ENCODE measurements at regions not wholly inside any gene's neighbourhood (a gene's known extent, or its start where the extent isn't known, plus 50 kb on each side); places are given as distances from the start of the nearest gene placed in this dataset.
"Not testable (repeated sequence)": the region's sequence is repeated elsewhere in the genome, so short reads cannot be mapped to it uniquely, and the experiment has no call there.

DNA sequence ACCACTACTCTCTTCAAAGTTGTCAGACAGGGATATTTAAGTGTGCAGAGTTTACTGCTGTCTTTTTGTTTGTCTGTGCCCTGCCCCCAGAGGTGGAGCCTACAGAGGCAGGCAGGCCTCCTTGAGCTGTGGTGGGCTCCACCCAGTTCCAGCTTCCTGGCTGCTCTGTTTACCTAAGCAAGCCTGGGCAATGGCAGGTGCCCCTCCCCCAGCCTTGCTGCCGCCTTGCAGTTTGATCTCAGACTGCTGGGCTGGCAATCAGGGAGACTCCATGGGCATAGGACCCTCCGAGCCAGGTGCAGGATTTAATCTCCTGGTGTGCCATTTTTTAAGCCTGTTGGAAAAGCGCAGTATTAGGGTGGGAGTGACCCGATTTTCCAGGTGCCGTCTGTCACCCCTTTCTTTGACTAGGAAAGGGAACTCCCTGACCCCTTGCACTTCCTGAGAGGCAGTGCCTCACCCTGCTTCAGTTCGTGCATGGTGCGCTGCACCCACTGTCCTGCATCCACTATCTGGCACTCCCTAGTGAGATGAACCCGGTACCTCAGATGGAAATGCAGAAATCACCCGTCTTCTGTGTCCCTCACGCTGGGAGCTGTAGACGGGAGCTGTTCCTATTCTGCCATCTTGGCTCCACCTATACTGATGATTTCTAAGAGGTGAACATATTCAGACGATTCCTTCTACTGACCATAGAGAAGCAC is 167.6 kb downstream of the CXXC4 start:
- DNase-seq = peak; percentile 58

DNA sequence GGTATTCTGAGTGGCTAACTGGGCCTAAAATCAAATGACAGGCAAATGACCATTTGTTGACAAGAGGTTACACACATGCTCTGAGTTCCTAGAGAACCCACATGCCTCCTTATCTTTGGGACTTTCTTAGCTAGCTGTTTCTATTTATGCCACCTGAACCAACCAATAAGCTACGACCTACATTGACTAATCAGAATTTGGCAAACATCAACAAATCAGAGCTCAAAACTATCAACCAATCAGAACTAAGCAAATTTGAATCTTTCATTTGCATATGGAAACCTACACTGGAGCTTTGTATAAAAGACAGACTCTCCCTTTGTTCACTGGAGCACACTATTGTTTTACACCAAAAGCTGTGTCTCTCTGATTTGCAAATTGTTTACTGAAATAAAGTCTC is 192.0 kb downstream of the CXXC4 start:
- DNase-seq = no peak

DNA sequence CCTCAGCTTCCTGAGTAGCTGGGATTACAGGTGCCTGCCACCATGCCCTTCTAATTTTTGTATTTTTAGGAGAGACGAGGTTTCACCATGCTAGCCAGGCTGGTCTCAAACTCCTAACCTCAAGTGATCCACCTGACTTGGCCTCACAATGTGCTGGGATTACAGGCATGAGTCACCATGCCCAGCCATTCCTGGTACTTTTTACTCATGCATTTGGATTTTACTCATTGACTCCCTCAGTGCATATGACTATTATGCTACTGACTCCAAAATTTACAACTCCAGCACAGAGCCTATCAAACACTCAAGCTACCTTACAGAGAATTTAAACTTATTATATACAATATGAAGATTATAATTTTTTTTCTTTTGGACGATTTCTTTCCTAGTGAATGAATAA is 199.9 kb downstream of the CXXC4 start:
- no peak for DNase-seq

DNA sequence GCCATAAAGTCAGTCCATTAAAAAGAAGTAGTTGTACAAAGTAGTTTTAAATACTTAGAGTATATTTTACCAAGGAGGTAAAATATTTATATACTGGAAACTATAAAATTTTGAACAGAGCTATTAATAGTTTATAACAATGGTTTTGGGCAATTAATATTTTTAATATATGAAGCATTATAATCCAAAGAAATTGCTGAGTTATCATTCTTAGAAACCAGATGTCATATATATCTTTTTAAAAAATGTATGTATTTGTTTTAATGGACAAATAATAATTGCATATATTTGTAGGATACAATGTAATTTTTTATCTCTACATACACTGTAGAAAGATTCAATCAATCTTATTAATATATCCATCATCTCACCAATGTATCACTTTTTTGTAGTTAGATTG is 207.8 kb downstream of the CXXC4 start:
- no peak for DNase-seq

DNA sequence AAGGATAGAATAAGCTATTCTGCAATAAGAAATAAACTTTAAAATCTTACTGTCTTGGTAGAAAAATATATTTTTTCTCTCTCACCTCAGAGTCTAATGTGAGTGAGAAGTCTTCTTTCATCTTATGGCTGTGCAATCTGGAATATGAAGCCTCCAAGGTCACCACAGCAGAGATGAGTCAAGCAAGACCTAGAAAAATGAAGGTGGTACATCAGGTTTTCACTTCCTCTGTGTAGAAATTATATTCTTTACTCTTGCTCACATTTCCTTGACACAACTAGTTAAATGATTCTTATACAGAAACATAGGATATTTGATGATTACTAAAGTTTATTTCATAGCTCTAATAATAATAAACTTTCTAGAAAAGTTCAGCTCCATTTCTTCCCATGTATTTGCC is 211.4 kb downstream of the CXXC4 start:
- no peak for DNase-seq

DNA sequence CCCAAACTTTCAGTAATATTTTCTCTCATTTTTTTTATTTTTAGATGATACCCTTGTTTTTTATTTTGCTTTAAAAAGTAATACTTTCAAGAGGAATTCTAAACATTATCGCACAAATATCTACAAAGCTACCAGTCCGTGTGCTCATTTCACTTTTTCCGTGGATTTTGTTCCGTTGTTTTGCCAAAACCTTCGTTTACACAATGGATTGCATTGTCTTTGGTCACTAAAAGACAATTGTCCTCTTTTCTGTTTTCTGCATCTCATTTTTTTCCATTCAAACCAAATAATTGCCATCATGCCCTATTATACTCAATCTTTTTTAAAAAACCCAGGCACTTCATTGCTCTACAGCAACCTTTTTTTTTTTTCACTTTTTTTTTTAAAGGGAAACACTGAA is 214.9 kb downstream of the CXXC4 start:
- no peak for DNase-seq

DNA sequence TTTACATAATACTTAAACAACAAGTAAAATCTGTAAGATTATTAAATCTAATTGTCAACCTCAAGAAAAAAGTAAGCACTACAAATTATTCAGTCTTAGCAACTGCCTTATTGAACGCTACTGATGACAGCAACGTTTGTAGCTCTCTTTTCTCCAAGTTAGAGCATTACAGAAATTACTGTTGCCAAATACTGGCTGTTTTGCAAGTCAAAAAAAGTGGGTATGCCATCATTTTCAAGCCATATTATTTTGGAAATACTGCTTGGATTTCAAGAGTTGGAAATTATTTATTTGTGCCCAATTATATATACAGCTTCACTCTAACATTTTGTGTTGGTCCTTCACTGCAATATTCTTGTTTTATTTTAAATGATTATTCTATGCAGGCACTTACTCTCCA is 221.7 kb downstream of the CXXC4 start:
- no peak for DNase-seq

DNA sequence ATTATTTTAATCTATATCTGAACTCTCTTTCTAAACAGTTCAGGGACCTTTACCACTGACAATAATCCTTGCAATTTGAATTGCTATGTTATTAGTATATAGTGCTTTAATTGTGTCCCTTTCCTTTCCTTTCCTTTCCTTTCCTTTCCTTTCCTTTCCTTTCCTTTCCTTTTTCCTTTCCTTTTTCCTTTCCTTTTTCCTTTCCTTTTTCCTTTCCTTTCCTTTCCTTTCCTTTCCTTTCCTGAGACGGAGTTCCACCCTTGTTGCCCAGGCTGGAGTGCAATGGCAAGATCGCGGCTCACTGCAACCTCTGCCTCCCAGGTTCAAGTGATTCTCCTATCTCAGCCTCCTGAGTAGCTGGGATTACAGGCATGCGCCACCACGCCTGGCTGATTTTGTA is 225.1 kb downstream of the CXXC4 start:
- not testable (repeated sequence) for DNase-seq

DNA sequence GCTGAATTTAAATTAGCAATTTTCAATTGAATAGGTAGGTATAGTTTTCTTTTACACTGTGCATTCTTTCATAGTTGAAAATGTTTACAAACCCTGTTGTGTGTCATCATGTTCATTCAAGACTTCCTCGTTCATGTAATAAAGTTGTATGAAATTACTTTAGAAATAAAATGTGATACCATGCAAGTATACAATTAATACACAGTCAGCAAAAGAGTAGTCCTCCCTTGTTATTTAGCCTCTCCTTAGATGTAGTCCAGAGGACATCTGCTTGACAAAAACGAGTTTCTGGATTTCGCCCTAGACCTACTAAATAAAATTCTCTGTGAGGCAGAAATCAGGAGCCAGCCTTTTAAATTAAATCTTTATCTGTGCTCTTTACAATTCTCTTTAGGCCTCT is 231.6 kb downstream of the CXXC4 start:
- DNase-seq = no peak

DNA sequence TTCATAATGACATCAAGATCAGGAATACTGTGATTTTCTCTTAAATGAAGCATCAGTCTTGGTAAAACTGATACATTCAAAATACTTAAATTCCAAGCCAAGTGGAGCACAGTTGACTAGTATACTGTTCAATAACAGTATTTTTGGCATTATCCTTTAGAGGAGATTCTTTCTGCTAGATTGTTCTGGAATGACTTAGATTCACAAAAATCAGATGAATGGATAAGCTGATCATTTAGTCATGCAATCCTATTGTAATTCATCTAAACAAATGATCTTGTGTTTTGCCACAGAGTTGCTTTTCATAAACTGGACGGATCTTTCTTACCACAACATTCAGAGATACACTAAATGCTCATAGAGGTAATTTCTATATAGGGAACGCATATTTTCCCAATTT is 232.0 kb downstream of the CXXC4 start:
- no peak for DNase-seq

DNA sequence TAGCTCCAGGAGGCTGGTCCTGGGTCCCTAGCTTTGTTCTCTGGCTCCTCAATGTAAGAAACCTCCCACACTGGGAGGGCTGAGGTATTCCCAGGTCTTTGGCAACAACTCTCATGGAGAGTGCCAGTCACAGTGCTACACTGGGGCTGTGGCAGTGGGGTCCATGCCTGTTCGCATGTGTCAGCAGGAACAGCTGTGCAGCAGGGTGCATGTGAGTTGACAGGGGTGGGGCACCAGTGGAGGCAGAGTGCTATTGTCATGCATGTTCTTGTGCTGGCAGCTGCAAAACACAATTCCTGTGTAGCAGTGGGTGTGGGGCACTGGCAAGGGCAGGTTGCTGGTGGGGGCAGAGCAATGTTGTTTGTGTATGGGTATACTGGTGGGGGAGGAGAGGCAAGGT is 246.0 kb downstream of the CXXC4 start:
- DNase-seq = no peak

DNA sequence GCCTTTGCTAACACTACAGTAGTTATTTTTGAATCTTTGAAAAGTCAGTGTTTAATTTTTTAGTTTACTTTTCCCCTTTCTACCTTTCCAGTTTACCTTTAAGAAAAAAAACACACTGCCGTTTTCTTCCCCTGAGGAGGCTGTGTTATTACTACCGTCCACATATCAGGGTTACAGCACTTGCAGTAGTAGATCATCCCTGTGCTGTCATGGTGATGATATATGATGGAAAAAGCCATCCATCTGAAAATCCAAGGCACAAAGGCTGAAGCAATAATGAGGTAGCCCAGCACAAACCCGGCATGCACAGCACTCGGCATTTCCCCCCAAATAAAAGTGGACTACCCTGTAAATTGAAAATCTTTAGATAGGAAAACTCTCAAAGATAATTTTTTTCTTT is 258.7 kb downstream of the CXXC4 start:
- DNase-seq = no peak

DNA sequence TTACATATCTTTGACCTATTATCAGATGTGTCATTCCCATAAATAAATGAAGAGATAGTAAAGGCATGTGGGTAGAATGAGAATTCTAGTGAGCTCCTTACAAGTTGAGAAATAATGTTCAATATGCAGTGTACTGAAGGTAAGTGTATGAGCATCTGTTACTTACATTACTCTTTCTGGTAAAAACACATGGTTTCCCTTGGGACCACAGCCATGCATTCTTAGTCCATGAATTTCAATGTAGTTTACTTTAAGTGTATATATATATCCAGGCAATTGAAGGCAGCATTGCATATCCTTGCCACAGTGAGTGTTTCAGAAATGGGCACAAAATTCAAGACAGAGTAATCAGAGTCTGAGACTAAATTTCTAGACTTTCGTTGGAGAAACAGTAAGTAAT is 277.2 kb downstream of the CXXC4 start:
- no peak for DNase-seq

DNA sequence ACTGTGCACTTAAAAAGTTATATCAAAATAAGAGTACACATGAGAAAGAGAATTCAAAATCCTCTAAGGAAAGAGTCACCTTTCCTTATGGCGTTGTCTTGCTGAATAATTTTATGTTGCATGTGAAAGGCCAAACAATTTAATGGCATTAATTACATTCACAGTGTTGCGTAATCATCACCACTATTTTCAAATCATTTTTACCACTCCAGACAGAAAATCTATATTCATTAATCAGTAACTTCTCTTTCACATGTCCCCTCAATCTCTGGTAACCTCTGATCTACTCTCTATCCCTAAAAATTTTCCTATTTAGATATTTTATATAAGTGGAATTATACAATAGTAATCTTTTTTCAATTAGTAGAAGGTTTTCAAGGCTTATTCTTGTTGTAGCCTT is 283.0 kb downstream of the CXXC4 start:
- no peak for DNase-seq

DNA sequence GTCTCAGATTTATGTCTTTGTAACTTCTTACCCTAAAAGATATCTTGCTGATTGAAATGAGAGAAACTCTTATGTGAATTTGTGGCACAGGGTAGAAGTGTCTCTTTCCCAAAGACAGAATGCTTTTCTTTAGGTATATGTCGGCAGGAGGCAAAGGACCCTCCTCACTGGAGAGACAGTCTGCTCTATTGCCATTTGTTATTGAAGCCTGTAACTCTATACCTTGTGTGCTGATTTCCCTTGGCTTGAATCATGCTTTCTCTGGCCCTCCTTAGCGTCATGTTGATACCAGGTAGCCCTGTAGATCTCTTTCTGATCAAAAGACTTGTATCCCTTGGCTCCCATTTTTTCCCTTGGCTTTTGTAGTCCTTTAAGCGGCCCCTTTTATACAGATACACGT is 284.3 kb downstream of the CXXC4 start:
- no peak for DNase-seq

DNA sequence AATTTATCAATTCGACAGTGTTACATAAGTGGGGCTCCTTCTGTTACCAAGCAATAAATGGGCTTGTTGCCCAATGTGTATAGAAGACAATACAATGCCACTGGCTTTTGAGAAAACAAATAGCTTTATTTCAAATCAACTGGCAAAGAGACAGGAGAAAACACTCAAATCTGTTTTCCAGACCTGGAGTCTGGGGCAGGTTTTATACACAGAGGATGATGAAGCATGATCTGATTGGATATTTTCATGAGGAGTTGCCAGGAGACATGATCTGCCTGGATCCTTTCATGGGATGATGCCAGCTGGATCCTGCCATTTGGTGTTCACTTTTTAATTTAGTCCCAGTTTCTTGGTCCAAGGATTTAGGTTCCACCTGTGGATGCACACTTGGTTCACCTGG is 287.9 kb downstream of the CXXC4 start:
- no peak for DNase-seq

DNA sequence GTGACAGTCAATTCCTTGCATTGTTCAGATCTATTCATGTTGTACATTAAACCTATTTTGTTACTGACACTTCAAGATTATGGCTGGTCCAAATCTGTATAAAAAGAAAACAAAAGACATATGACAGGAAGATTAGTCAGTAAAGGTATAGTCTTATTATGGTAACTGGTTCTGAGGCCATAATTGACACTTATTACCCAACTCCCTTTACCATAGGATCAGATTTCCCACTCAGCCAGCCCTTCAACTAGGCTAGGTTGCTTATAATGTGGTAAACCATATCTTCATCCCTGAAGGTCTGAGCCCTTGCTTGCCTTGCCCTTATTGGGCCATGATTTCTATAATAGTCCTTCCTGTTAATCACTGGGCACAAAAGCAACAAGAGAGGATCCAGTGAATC is 289.6 kb downstream of the CXXC4 start:
- no peak for DNase-seq

DNA sequence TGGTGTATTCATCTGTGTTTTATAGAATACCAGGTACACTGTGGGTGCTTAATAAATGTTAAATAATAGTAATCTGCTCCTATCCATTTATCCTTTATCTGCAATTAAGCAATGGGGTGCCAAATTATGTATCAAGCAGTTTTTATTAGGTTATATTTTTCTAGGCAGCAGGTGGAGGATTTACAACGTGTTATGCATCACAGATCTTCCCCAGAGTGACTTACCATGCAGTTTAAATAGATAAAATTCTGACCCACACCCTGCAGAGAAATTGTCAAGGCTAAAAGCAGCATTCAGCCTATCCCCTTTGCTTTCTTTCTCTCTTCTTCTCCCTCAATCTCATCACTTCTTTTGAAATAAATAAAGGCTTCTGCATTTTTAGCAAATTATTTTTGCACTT is 306.4 kb downstream of the CXXC4 start:
- DNase-seq = no peak

DNA sequence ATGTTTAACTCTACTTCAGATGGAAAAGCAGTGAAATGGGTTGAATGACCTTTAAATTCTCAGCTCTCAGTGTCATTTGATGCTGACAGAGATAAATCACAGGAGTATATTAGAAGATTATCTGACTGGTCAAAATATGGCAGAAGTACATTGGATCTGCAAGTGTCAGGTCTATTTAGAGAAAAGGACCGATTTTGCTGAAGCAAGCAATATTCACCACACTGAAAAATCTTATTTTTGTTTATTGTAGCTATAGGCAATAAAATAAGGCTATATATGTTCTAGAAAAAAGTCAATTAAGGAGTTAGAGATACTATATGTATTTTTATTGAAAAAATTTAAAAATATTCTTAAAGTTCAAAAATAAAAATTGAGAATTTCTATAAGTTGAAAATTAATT is 325.3 kb downstream of the CXXC4 start:
- DNase-seq = no peak

DNA sequence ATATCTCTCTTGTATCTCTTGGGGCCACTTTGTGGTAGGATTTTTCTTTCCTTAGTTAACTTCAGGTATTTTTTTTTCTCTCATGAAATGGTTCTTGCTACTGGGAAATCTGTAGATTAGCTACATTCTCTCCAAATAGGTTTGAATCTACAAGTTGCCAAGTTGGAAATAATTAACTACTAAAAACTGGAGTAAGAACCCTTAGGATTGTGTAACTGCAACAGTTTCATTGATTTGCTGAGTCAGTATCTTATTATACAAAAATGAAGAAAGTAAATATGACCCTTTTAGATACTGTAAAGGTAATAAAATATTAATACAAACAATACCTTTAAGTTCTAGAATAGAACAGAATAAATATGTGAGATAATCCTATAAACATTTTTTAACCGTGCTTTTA is 327.9 kb downstream of the CXXC4 start:
- no peak for DNase-seq

DNA sequence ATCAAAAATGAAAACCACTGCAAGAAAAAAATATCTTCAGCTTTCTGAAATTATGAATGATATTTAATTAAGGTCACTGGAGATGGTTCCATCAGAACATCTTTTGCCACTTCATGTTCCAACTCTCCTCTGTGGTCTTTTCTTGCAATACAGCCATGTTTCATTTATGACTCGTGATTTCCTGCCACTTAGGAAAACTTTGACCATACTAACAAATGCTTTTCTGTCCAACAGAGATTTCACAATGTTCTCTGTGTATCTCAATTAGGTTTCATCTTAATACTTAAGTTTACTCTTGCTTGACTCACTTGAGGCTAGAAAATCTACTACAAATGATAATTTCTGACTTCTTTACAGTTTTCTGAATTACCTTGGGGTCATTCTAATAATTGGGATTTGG is 330.9 kb downstream of the CXXC4 start:
- DNase-seq = no peak

DNA sequence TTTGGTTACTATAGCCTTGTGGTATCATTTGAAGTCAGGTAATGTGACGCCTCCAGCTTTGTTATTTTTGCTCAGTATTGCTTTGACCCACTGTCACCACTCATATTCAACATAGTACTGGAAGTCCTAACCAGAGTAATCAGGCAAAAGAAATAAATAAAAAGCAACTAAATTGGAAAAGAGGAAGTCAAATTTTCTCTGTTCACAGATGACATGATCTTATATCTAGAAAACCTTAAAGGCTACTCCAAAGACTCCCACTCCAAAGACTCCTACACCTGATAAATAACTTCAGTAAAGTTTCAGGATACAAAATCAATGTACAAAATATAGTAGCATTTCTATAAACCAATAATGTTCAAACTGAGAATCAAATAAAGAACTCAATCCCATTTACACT is 348.6 kb downstream of the CXXC4 start:
- DNase-seq = no peak

DNA sequence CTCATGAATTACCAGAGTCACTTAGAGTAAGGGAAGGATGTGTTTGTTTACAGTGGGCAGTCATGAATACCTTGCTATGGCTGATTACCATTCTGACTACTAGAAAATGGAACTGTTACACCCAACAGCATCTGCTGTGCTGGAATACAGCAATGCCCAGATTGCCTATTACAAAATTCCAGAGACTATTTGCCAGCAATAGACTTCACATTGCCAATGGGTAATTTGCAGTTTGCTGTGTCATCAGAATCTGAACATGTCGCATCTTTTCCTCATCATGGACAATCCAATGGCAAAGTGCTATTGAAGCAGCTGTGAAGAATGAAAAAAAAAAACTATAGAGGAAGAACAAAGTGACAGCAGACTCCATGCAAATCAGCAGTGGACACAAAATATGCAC is 356.6 kb downstream of the CXXC4 start:
- DNase-seq = peak; percentile 3

DNA sequence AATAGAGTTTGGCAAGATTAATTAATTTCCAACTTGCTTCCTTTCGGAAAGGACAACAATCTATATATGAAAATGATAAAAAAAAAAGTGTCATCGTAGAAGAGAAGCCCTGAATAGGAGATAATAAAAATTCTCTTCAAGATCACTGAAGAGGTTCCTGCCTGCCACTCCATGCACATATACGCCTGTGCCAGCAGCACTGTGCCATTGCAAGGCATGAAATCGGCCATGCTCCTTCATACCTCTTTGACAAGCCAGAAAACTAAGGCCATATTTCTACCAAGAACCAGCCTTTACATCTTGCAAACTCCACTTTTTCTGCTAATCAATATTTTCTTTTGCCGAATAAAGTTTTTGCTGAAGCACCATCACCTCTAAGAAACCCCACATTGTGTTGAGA is 365.5 kb downstream of the CXXC4 start:
- peak; percentile 56 for DNase-seq

DNA sequence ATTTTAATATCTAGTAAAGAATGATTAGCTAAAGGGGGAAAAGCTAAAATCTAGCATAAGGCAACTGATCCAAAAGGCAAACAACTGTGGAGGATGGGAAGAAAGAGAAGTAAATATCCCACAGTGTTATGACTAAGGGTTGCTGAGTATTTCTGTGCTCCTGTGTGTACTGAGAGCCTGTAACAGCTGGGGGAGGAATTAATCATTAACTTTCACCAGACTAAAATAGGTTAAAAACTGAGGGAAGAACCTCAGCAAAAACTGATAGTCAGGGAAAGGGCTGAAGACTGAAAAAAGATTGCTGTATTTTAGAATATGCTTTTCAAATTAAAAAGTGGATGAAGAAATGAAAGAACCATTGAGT is 365.9 kb downstream of the CXXC4 start:
- peak; percentile 94 for DNase-seq

All from DMS53 (cell line).